ENCODE measurements at regions not wholly inside any gene's neighbourhood (a gene's known extent, or its start where the extent isn't known, plus 50 kb on each side); places are given as distances from the start of the nearest gene placed in this dataset.

GRCh38 chr22:47550524-47551430 lies 788.3 kb downstream of the TBC1D22A start:
- H3K27ac ChIP-seq (replicated peaks) = no peak overlapping the region
- H3K27me3 ChIP-seq (ENCODE audit: insufficient read depth, poor library complexity, severe bottlenecking) = no peaks in the 10 kb centered on the region
- H3K4me3 ChIP-seq (replicated peaks; ENCODE audit: insufficient read depth, low read length) = no peak overlapping the region
- DNase-seq (ENCODE audit: low read depth in 1 of 2, low spot score in 1 of 2) = no peak
- no peak for TF ChIP-seq CTCF (IDR thresholded peaks at IDR 0.05; ENCODE audit: insufficient read depth, low read length)
- no peak for TF ChIP-seq SPI1 (IDR thresholded peaks at IDR 0.05; ENCODE audit: borderline replicate concordance, low read depth)
- TF ChIP-seq POLR2AphosphoS5 (IDR thresholded peaks at IDR 0.05; ENCODE audit: low read depth) = no peak
- TF ChIP-seq GABPA (IDR thresholded peaks at IDR 0.05; ENCODE audit: low read depth) = no peak
- TF ChIP-seq, protein P1, sequence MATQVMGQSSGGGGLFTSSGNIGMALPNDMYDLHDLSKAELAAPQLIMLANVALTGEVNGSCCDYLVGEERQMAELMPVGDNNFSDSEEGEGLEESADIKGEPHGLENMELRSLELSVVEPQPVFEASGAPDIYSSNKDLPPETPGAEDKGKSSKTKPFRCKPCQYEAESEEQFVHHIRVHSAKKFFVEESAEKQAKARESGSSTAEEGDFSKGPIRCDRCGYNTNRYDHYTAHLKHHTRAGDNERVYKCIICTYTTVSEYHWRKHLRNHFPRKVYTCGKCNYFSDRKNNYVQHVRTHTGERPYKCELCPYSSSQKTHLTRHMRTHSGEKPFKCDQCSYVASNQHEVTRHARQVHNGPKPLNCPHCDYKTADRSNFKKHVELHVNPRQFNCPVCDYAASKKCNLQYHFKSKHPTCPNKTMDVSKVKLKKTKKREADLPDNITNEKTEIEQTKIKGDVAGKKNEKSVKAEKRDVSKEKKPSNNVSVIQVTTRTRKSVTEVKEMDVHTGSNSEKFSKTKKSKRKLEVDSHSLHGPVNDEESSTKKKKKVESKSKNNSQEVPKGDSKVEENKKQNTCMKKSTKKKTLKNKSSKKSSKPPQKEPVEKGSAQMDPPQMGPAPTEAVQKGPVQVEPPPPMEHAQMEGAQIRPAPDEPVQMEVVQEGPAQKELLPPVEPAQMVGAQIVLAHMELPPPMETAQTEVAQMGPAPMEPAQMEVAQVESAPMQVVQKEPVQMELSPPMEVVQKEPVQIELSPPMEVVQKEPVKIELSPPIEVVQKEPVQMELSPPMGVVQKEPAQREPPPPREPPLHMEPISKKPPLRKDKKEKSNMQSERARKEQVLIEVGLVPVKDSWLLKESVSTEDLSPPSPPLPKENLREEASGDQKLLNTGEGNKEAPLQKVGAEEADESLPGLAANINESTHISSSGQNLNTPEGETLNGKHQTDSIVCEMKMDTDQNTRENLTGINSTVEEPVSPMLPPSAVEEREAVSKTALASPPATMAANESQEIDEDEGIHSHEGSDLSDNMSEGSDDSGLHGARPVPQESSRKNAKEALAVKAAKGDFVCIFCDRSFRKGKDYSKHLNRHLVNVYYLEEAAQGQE (IDR thresholded peaks at IDR 0.05; ENCODE audit: insufficient replicate concordance, low read depth) = no peak

GRCh38 chr22:47549741-47550340 lies 787.4 kb downstream of the TBC1D22A start:
- Histone ChIP-seq H3K27ac (replicated peaks) (no peak overlapping the region), H3K4me3 (replicated peaks; ENCODE audit: insufficient read depth, low read length) (no peak overlapping the region), H3K27me3 (ENCODE audit: insufficient read depth, poor library complexity, severe bottlenecking) (no peaks in the 10 kb centered on the region)
- no peak for TF ChIP-seq SPI1 (IDR thresholded peaks at IDR 0.05; ENCODE audit: borderline replicate concordance, low read depth)
- TF ChIP-seq, protein P1 (IDR thresholded peaks at IDR 0.05; ENCODE audit: insufficient replicate concordance, low read depth) = no peak
- TF ChIP-seq GABPA (IDR thresholded peaks at IDR 0.05; ENCODE audit: low read depth) = no peak
- TF ChIP-seq POLR2AphosphoS5 (IDR thresholded peaks at IDR 0.05; ENCODE audit: low read depth) = no peak
- TF ChIP-seq CTCF (IDR thresholded peaks at IDR 0.05; ENCODE audit: insufficient read depth, low read length) = no peak
- DNase-seq (ENCODE audit: low read depth in 1 of 2, low spot score in 1 of 2) = no peak

DNA sequence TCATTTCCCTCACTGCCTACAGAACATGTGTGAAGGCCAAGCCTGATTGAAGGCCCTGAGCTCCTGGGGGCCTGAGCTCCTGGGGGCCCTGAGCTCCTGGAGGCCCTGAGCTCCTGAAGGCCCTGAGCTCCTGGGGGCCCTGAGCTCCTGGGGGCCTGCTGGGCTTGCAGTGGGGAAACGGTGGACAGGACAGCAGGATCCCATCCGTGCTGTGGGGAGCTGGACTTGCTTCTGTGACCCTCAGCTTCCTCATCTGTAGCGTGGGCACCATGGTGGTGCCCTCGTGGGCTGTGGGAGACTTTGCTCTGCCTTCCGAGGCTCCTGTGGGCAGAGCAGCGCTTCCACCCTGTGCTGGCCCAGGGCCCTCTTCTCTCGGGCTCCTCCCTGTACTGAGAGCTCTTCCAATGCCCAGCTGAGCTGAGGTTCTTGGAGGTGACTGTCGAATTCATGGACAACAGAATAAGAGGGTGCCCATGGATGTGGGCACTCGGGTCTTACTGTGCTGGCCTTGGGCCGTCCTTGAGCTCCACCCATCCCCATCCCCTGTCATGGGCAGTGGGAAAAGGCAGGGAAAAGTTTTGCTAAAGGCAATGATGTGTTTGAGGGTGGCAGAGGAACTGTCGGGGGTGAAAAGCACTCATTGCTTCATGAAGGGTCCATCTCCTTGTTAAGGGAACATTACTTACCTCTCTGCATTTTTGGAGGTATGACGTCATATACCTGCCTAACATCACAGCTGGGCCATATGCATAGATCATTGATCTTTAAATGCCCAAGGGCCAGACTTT lies 786.7 kb downstream of the TBC1D22A start:
- H3K27me3 ChIP-seq (ENCODE audit: insufficient read depth, poor library complexity, severe bottlenecking) = no peaks in the 10 kb centered on the region
- no peak overlapping the region for H3K27ac ChIP-seq (replicated peaks)
- DNase-seq (ENCODE audit: low read depth in 1 of 2, low spot score in 1 of 2) = no peak
- TF ChIP-seq CTCF (IDR thresholded peaks at IDR 0.05; ENCODE audit: insufficient read depth, low read length) (no peak), POLR2AphosphoS5 (IDR thresholded peaks at IDR 0.05; ENCODE audit: low read depth) (no peak), SPI1 (IDR thresholded peaks at IDR 0.05; ENCODE audit: borderline replicate concordance, low read depth) (no peak), GABPA (IDR thresholded peaks at IDR 0.05; ENCODE audit: low read depth) (no peak)
- TF ChIP-seq, protein P1 (IDR thresholded peaks at IDR 0.05; ENCODE audit: insufficient replicate concordance, low read depth) = no peak
- no peak overlapping the region for H3K4me3 ChIP-seq (replicated peaks; ENCODE audit: insufficient read depth, low read length)

Measured in HL-60 (cell line).